GM21390 (cell line): ENCODE measurements at regions not wholly inside any gene's neighbourhood (a gene's known extent, or its start where the extent isn't known, plus 50 kb on each side); places are given as distances from the start of the nearest gene placed in this dataset.
"Not testable (repeated sequence)": the region's sequence is repeated elsewhere in the genome, so short reads cannot be mapped to it uniquely, and the experiment has no call there.

Experiments used
- ATAC-seq: cut with Tn5 transposase; IDR thresholded peaks from one replicate; pipeline ENCODE4 v1.9.1; 2021; ENCODE audit not compliant: unreplicated experiment

- no peak for ATAC-seq
Measured at GRCh38 chr20:6715401-6715941, 52.0 kb upstream of the BMP2 start.

GRCh38 chr20:6714279-6714711 lies 53.2 kb upstream of the BMP2 start:
- ATAC-seq = no peak

GRCh38 chr20:6711951-6712649 lies 55.4 kb upstream of the BMP2 start:
- no peak for ATAC-seq

- ATAC-seq = no peak
Measured at GRCh38 chr20:6709910-6710595, 57.4 kb upstream of the BMP2 start.

- ATAC-seq = no peak
Measured at GRCh38 chr20:6708010-6708409, 59.5 kb upstream of the BMP2 start.

- no peak for ATAC-seq
Measured at GRCh38 chr20:6707321-6707831, 60.1 kb upstream of the BMP2 start.

GRCh38 chr20:6705926-6706548 lies 61.4 kb upstream of the BMP2 start:
- no peak for ATAC-seq

- ATAC-seq = no peak
Measured at GRCh38 chr20:6705106-6705766, 62.2 kb upstream of the BMP2 start.

GRCh38 chr20:6704132-6704861 lies 63.2 kb upstream of the BMP2 start:
- no peak for ATAC-seq

- ATAC-seq = no peak
Measured at GRCh38 chr20:6703656-6704055, 63.8 kb upstream of the BMP2 start.

- no peak for ATAC-seq
Measured at GRCh38 chr20:6703047-6703446, 64.4 kb upstream of the BMP2 start.

GRCh38 chr20:6702144-6702543 lies 65.3 kb upstream of the BMP2 start:
- ATAC-seq = no peak

GRCh38 chr20:6700563-6701329 lies 66.7 kb upstream of the BMP2 start:
- ATAC-seq = no peak

- ATAC-seq = no peak
Measured at GRCh38 chr20:6699921-6700562, 67.4 kb upstream of the BMP2 start.

GRCh38 chr20:6698723-6699122 lies 68.8 kb upstream of the BMP2 start:
- no peak for ATAC-seq

- ATAC-seq = no peak
Measured at GRCh38 chr20:6698056-6698455, 69.4 kb upstream of the BMP2 start.

- ATAC-seq = no peak
Measured at GRCh38 chr20:6697228-6697972, 70.1 kb upstream of the BMP2 start.

- ATAC-seq = no peak
Measured at GRCh38 chr20:6696001-6696400, 71.5 kb upstream of the BMP2 start.

GRCh38 chr20:6693808-6694198 lies 73.7 kb upstream of the BMP2 start:
- not testable (repeated sequence) for ATAC-seq
